Tibial nerve (tissue), 4 donors: ENCODE measurements at regions not wholly inside any gene's neighbourhood (a gene's known extent, or its start where the extent isn't known, plus 50 kb on each side); places are given as distances from the start of the nearest gene placed in this dataset.
A peak's percentile ranks its signal among the peaks of the same experiment; 100 is the strongest.

Experiments used
- DNase-seq, 2 donors: peaks; one replicate each; pipeline ENCODE4 v3.0.0-alpha.2; 2019; ENCODE audit warnings: low spot score in 2 of 2
- H3K27ac ChIP-seq, 4 donors: fragments of 200-600 bp; sonication (generic) in 3 of 4; one replicate each; pipeline ENCODE4 v1.5.1; 2017 to 2019; ENCODE audit warnings: mild to moderate bottlenecking in 1 of 4
- H3K27me3 ChIP-seq, 2 donors: fragments of 200-600 bp; sonication (generic) in 1 of 2; one replicate each; pipeline versions ENCODE4 v1.5.1 to v1.6.0; 2017 to 2019
- H3K36me3 ChIP-seq, 3 donors: fragments of 200-600 bp; sonication (generic); one replicate each; pipeline ENCODE4 v1.5.1; 2018 to 2019
- H3K4me1 ChIP-seq, 4 donors: fragments of 200-600 bp; sonication (generic) in 3 of 4; one replicate each; pipeline ENCODE4 v1.5.1; 2017 to 2019
- H3K4me3 ChIP-seq, 4 donors: fragments of 200-600 bp; sonication (generic) in 3 of 4; one replicate each; pipeline ENCODE4 v1.5.1; 2017 to 2019; ENCODE audit warnings: mild to moderate bottlenecking in 1 of 4, moderate library complexity in 1 of 4
- H3K9me3 ChIP-seq, 4 donors: fragments of 200-600 bp; sonication (generic) in 3 of 4; one replicate each; pipeline ENCODE4 v1.5.1; 2017 to 2019
- EP300 ChIP-seq, 2 donors: sonication (generic); formaldehyde crosslinking; IDR thresholded peaks; one replicate each; pipeline ENCODE4 v1.6.1; 2017; ENCODE audit warnings: antibody characterized with exemption in 2 of 2, mild to moderate bottlenecking in 1 of 2
- POLR2A ChIP-seq, 2 donors: fragments of 450-650 bp; IDR thresholded peaks; one replicate each; pipeline ENCODE4 v1.6.1; 2017; ENCODE audit warnings: antibody characterized with exemption in 2 of 2, mild to moderate bottlenecking in 2 of 2, moderate library complexity in 2 of 2
- WGBS, 2 donors: methylation state at CpG; one replicate each; pipeline ENCODE4 v1.1.5; 2018; 5-methylcytosine and 5-hydroxymethylcytosine counted together
- TF ChIP-seq, protein P1 (sequence below), 5 experiments: fragments of 200-600 bp in 3 of 5; fragments of 450-650 bp in 2 of 5; sonication (generic) in 3 of 5; IDR thresholded peaks; one replicate each; pipeline ENCODE4 v1.5.1; 2016 to 2019; ENCODE audit warnings: antibody characterized with exemption in 5 of 5, mild to moderate bottlenecking in 3 of 5, moderate library complexity in 2 of 5

DNA sequence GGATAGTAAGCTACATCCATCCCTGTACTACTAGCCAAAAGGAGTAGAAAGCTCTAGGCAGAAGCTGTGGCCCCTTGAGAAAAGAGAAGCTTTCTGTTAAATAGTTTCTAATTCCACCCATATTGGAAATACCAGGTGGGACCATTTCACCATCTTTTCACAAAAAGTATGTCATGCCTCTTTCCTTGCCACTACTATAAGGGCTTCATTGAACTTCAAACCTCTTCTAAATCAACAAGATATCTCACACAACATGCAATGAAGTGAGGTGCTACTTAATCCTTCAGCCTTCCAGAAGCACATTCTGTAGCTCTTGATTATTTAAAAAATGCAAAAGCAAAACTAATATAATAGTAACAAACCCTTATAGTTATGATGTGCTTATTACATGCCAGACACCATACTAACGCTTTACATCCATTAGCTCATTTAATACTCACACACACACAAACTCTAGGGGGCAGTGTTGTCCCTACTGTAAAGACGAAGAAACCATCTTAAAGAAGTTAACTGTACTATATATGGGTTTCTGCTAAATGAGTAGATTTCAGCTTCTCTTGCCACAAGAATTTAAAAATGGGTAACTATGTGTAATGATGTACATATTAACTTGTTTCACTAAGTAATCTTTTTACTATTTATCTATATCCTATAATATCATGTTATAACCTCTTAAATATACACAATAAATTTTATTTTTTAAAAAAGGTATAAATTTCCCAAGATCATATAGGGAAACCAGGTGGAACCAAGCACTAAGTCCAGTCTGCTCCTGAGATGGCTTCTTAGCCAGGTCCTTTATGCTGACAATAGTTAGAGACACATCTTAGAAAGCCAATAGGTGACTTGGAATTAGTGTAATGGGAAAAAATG is 124.4 kb downstream of the RPS29 start:
- Histone ChIP-seq H3K27ac (no peak overlapping the region), H3K27me3 (no peaks in the 10 kb centered on the region), H3K9me3 (no peaks in the 10 kb centered on the region), H3K4me3 (no peak overlapping the region), H3K4me1 (no peaks in the 10 kb centered on the region), H3K36me3 (no peaks in the 10 kb centered on the region)
- TF ChIP-seq, protein P1, sequence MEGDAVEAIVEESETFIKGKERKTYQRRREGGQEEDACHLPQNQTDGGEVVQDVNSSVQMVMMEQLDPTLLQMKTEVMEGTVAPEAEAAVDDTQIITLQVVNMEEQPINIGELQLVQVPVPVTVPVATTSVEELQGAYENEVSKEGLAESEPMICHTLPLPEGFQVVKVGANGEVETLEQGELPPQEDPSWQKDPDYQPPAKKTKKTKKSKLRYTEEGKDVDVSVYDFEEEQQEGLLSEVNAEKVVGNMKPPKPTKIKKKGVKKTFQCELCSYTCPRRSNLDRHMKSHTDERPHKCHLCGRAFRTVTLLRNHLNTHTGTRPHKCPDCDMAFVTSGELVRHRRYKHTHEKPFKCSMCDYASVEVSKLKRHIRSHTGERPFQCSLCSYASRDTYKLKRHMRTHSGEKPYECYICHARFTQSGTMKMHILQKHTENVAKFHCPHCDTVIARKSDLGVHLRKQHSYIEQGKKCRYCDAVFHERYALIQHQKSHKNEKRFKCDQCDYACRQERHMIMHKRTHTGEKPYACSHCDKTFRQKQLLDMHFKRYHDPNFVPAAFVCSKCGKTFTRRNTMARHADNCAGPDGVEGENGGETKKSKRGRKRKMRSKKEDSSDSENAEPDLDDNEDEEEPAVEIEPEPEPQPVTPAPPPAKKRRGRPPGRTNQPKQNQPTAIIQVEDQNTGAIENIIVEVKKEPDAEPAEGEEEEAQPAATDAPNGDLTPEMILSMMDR (IDR thresholded peaks at IDR 0.05), result peak in 4 of 5 experiments; percentile 29 to 61 (median 43)
- TF ChIP-seq EP300 (IDR thresholded peaks at IDR 0.05), result no peak
- WGBS, 2 donors, result 6 to 14% methylated on average over 2 of the region's 2 CpGs
- peak in 1 of 2 donors; percentile 86 for DNase-seq

DNA sequence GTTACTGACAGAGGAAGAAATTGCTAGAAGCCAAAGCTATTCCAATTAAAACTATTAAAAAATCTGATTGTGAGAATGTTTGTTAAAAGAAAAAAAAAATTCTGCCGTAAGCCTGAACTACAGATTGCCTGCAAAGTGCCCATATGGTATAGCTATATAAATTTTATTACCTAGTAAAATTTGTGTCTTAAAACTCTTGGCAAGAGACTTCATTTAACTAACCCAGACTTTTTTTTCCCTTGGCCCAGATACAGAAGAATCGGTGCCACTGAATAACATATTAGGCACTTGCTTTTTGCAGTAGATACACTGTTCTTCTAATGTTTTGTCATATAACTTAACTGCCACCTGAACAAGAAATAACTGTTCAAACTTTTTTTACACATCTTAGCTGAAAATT is 125.5 kb downstream of the RPS29 start:
- Histone ChIP-seq H3K27ac (no peak overlapping the region), H3K4me3 (no peak overlapping the region), H3K36me3 (no peaks in the 10 kb centered on the region), H3K4me1 (no peaks in the 10 kb centered on the region), H3K27me3 (no peaks in the 10 kb centered on the region), H3K9me3 (no peaks in the 10 kb centered on the region)
- TF ChIP-seq EP300 (IDR thresholded peaks at IDR 0.05), result no peak
- no peak for DNase-seq
- WGBS, 2 donors, result 36 to 47% methylated on average over 2 of the region's 2 CpGs

DNA sequence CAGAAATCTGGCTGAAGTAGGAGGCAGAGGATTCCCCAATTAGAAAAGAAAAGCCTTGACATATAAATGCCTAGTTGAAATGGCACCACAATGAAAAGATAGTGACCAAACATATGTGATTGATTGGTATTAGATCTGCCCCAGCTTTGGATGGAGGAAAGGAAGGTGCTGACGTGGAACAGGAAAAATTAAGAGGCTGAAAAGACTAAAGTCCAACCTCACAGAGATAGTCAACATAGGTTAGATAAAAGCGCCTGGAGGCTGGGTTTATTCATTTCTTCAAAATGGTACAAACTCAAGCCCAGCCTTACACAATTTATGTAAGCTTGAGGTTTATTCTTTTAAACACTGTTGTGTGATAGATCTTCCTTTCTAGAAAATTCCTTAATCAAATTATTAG is 129.6 kb downstream of the RPS29 start:
- H3K36me3 ChIP-seq, result no peaks in the 10 kb centered on the region
- no peaks in the 10 kb centered on the region for H3K4me1 ChIP-seq
- TF ChIP-seq, protein P1 (IDR thresholded peaks at IDR 0.05), result no peak
- TF ChIP-seq EP300 (IDR thresholded peaks at IDR 0.05) (no peak), POLR2A (IDR thresholded peaks at IDR 0.05) (no peak)
- H3K4me3 ChIP-seq, result no peak overlapping the region
- WGBS, 2 donors, result 85 to 86% methylated on average over 2 of the region's 2 CpGs
- H3K9me3 ChIP-seq, result no peaks in the 10 kb centered on the region
- no peak overlapping the region for H3K27ac ChIP-seq
- no peaks in the 10 kb centered on the region for H3K27me3 ChIP-seq
- DNase-seq, result no peak

DNA sequence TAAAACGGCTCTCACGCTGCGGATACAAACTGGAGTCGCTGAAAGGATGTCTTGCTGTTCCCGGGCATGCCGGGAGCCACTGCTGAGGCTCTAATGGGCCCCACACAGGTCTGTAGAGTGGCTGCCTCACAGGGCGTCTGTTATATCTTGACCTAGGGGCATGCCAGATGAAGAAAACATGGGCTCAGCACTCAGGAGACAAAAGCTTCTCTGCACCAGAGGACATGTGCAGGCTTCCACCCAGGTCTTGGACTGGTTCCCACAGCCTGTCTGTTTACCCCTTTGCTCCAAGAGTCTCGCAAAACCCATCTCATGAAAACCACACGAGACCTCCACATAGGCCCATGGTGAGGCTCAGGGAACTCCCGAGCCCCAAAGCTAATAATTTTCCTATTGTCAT is 134.2 kb downstream of the RPS29 start:
- no peak for DNase-seq
- WGBS, 2 donors, result 54 to 71% methylated on average over 8 to 10 of the region's 10 CpGs
- no peaks in the 10 kb centered on the region for H3K27me3 ChIP-seq

DNA sequence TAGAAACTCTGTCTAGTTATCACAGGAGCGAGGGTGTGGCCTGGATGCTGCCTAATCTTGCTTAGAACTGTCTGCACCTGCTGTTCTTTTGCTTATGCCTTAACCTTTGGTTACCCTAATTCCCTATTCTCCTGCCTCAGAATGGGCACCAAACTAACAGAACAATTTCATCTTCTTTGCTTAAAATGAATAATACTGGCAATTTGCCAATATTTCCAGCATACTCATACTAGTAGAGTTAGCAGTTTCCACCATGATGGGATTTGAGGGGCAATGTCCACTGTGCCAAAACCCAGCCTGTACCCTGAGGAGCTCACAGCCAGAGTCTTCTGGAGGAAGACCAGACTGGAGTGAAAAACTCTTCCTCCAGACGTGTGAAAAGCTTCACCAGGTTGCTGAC is 136.4 kb downstream of the RPS29 start:
- no peaks in the 10 kb centered on the region for H3K36me3 ChIP-seq
- WGBS, 2 donors, result 94 to 95% methylated on average over 2 of the region's 2 CpGs
- no peaks in the 10 kb centered on the region for H3K4me1 ChIP-seq
- no peaks in the 10 kb centered on the region for H3K27me3 ChIP-seq
- TF ChIP-seq, protein P1 (IDR thresholded peaks at IDR 0.05), result no peak
- no peak for TF ChIP-seq POLR2A (IDR thresholded peaks at IDR 0.05)
- TF ChIP-seq EP300 (IDR thresholded peaks at IDR 0.05), result no peak
- H3K27ac ChIP-seq, result no peak overlapping the region
- DNase-seq, result no peak
- no peak overlapping the region for H3K4me3 ChIP-seq
- H3K9me3 ChIP-seq, result peaks cover 0 to 16% (median 0%) of the 10 kb centered on the region in 4 donors

More for the DNA sequence above, 134.2 kb downstream of the RPS29 start:
- Histone ChIP-seq H3K4me1 (no peaks in the 10 kb centered on the region), H3K4me3 (no peak overlapping the region), H3K36me3 (no peaks in the 10 kb centered on the region), H3K9me3 (peaks cover 0 to 16% (median 0%) of the 10 kb centered on the region in 4 donors), H3K27ac (no peak overlapping the region)
- TF ChIP-seq, protein P1 (IDR thresholded peaks at IDR 0.05), result no peak
- TF ChIP-seq EP300 (IDR thresholded peaks at IDR 0.05) (no peak), POLR2A (IDR thresholded peaks at IDR 0.05) (no peak)
